Gastrocnemius medialis (tissue), 4 donors: ENCODE measurements at regions not wholly inside any gene's neighbourhood (a gene's known extent, or its start where the extent isn't known, plus 50 kb on each side); places are given as distances from the start of the nearest gene placed in this dataset.

Experiments
- CTCF ChIP-seq, 5 experiments: fragments of 450-650 bp in 3 of 5; fragments of 200-600 bp in 2 of 5; sonication (generic) in 2 of 5; IDR thresholded peaks in 4 of 5; conservative IDR thresholded peaks in 1 of 5; 1 replicate in 4 of 5; 2 replicates in 1 of 5; pipeline ENCODE4 v1.5.1; 2016 to 2019; ENCODE audit warnings: antibody characterized with exemption in 5 of 5, mild to moderate bottlenecking in 3 of 5, moderate library complexity in 3 of 5
- POLR2A ChIP-seq, 2 donors: fragments of 450-650 bp; IDR thresholded peaks; one replicate each; pipeline ENCODE4 v1.6.1; 2017; ENCODE audit warnings: antibody characterized with exemption in 2 of 2, mild to moderate bottlenecking in 2 of 2, moderate library complexity in 2 of 2

DNA sequence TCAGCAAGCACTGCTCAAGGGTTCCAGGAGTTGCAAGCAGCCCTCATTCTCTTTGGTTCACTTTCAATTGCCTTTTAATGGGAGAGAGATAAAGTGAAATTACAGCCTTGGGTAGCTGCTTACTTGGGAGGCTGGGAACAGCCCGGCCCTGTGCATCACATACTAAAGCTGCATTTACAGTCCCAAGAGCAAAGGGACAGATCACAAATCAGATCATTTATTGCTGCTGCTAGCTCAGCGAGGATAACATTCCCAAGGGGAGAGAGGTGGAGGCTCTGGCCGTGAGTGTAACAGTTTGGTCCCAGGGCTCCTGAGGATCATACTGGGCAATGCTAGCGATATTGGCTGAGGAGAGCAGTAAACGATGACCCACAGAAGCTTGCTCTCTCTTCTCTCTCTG lies 133.1 kb downstream of the CDH26 start:
- TF ChIP-seq CTCF (IDR thresholded peaks at IDR 0.05 in 4 of 5, conservative IDR thresholded peaks at IDR 0.05 in 1 of 5) (no peak), POLR2A (IDR thresholded peaks at IDR 0.05) (no peak)
